Type B pancreatic cell (in vitro differentiated cells): ENCODE measurements at regions not wholly inside any gene's neighbourhood (a gene's known extent, or its start where the extent isn't known, plus 50 kb on each side); places are given as distances from the start of the nearest gene placed in this dataset.

Source experiments
- DNase-seq: peaks from one replicate; pipeline ENCODE4 v3.0.0; 2021; ENCODE audit warnings: mixed read lengths; ENCODE audit not compliant: unreplicated experiment; ENCODE audit errors: extremely low spot score
- H3K27ac Mint-ChIP-seq: 2 replicates; pipeline ENCODE4 v1.8.0; 2021; ENCODE audit warnings: mild to moderate bottlenecking, mixed read lengths
- H3K27me3 Mint-ChIP-seq: 2 replicates; pipeline ENCODE4 v1.8.0; 2021; ENCODE audit warnings: mixed read lengths
- H3K36me3 Mint-ChIP-seq: 2 replicates; pipeline ENCODE4 v1.8.0; 2021; ENCODE audit warnings: mixed read lengths
- H3K4me1 Mint-ChIP-seq: one replicate; pipeline ENCODE4 v1.8.0; 2021; ENCODE audit warnings: mixed read lengths; ENCODE audit not compliant: unreplicated experiment
- H3K4me3 Mint-ChIP-seq: 2 replicates; pipeline ENCODE4 v1.8.0; 2021; ENCODE audit warnings: mild to moderate bottlenecking, mixed read lengths
- H3K9me3 Mint-ChIP-seq: 2 replicates; pipeline ENCODE4 v1.8.0; 2021; ENCODE audit warnings: mixed read lengths
- TF ChIP-seq, protein P1 (sequence below): fragments of 200-600 bp; sonication (generic); conservative IDR thresholded peaks from 2 replicates; pipeline ENCODE4 v1.5.0; 2021; ENCODE audit warnings: antibody characterized with exemption, mild to moderate bottlenecking

DNA sequence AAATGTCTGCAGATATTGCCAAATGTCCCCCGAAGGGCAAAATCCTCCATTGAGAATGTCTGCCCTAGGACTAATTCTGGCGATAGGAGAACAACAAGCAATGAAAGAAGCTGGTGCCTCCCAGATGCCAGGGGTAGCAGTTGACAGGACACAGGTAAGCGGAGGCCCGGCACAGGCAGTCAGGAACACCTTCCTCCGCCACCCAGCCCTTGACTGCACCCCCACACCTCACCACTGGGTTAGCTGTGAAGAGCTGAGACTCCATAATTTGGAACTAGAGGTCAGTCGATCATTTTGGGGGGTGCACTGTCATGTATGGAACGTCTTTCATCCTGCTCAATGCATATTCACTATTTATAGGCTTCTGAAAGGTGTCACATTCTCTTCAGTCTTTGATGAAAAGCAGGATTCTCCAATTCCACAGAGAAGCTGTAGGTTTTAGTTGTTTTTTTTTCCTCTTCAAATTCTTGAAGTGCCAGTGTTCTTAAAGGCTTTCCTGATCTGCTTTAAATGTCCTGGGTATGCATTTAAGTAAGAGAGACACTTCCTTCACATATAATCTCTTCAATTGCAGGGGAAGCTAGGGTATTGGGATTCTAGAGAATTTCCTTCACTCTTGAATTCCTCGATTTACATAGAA, 111.6 kb upstream of the ZFP42 start:
- H3K27me3 Mint-ChIP-seq = no peaks in the 10 kb centered on the region
- TF ChIP-seq, protein P1, sequence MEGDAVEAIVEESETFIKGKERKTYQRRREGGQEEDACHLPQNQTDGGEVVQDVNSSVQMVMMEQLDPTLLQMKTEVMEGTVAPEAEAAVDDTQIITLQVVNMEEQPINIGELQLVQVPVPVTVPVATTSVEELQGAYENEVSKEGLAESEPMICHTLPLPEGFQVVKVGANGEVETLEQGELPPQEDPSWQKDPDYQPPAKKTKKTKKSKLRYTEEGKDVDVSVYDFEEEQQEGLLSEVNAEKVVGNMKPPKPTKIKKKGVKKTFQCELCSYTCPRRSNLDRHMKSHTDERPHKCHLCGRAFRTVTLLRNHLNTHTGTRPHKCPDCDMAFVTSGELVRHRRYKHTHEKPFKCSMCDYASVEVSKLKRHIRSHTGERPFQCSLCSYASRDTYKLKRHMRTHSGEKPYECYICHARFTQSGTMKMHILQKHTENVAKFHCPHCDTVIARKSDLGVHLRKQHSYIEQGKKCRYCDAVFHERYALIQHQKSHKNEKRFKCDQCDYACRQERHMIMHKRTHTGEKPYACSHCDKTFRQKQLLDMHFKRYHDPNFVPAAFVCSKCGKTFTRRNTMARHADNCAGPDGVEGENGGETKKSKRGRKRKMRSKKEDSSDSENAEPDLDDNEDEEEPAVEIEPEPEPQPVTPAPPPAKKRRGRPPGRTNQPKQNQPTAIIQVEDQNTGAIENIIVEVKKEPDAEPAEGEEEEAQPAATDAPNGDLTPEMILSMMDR = no peak
- peaks cover 5% of the 10 kb centered on the region for H3K4me1 Mint-ChIP-seq
- no peak overlapping the region for H3K27ac Mint-ChIP-seq
- no peak for DNase-seq
- no peaks in the 10 kb centered on the region for H3K9me3 Mint-ChIP-seq
- no peak overlapping the region for H3K4me3 Mint-ChIP-seq
- no peaks in the 10 kb centered on the region for H3K36me3 Mint-ChIP-seq

DNA sequence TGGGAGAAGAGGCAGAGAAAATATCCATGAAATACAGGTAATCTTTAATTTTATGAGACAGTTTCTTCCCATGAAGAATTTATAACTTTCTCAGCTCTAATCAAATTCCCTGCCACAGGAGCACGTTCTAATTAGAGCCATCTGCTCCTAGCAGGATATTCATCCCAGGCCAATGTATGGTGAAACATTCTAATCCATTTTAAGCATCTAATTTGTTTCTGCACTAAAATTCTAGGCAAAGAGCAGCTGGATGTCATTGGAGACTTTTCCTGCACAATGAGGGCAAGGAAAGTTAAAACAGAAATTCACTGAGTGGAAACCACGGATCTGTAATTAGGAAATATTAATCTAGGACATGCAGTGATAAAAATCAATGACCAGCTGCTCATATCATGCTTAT, 107.7 kb upstream of the ZFP42 start:
- Mint-ChIP-seq H3K4me1 (peaks cover 5% of the 10 kb centered on the region), H3K9me3 (no peaks in the 10 kb centered on the region), H3K4me3 (no peak overlapping the region), H3K27ac (no peak overlapping the region), H3K36me3 (no peaks in the 10 kb centered on the region), H3K27me3 (no peaks in the 10 kb centered on the region)
- DNase-seq = no peak
- TF ChIP-seq, protein P1 = no peak

DNA sequence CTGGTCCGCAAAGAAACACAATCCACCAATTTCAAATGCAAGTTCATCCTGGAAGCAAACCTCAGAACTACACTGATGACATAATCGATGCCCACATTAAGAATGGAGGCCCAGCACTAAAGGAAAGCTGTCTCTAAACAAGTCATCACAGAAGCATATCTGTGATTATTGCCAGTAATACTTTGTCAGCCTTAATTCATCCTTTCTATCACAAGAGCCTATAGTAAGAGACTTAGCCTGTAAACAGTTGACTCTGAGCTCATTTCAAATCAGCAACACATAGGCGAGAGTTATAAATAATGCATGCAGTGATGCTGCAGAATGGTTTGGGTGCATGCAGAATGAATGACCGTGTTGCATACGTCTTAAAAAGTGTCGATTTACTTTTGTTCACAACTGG, 105.9 kb upstream of the ZFP42 start:
- no peak for DNase-seq
- H3K27ac Mint-ChIP-seq = no peak overlapping the region
- H3K9me3 Mint-ChIP-seq = no peaks in the 10 kb centered on the region
- TF ChIP-seq, protein P1 = no peak
- peaks cover 5% of the 10 kb centered on the region for H3K4me1 Mint-ChIP-seq
- no peak overlapping the region for H3K4me3 Mint-ChIP-seq
- no peaks in the 10 kb centered on the region for H3K36me3 Mint-ChIP-seq
- H3K27me3 Mint-ChIP-seq = no peaks in the 10 kb centered on the region

DNA sequence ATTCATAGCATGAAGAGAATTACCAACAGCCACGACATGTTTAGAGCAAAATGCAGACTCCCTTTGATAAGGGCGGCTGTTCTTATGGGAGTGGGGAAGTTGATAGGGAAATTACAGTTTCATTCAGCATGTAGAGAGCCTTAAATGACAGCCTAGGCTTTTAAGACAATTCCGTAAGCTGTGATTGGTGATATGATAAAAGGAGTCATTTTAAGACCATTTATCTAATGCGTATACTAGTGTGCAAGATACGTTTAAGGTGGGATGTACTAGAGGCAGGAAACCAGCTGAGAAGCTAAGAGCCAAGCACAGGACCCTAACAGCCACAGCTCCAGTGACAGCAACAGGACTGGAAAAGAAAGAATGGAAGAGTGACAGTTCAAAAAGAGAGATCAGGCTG, 102.2 kb upstream of the ZFP42 start:
- Mint-ChIP-seq H3K36me3 (no peaks in the 10 kb centered on the region), H3K4me1 (no peaks in the 10 kb centered on the region), H3K27me3 (no peaks in the 10 kb centered on the region), H3K9me3 (no peaks in the 10 kb centered on the region), H3K27ac (no peak overlapping the region), H3K4me3 (no peak overlapping the region)
- DNase-seq = no peak
- TF ChIP-seq, protein P1 = no peak

DNA sequence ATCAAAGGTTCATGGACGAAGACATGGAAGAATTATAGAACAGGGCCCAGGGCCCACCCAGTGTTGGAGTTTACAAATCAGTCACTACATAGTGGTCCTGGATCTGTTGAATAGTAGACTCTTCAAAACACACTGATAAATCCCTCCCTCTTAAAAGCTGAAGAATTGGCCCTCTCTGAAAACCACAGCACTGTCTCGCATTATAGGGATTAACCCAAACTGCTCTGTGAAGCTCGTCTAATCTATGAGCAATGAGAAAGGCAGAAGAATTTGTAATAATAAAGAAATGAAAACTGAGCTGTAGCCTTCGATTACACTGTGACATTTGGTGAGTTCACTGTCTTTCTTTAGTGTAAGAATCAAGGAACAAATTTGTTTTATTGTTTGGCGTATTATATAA, 92.5 kb upstream of the ZFP42 start:
- peaks cover 6% of the 10 kb centered on the region for H3K9me3 Mint-ChIP-seq
- no peak overlapping the region for H3K27ac Mint-ChIP-seq
- H3K4me3 Mint-ChIP-seq = no peak overlapping the region
- DNase-seq = no peak
- H3K4me1 Mint-ChIP-seq = no peaks in the 10 kb centered on the region
- no peaks in the 10 kb centered on the region for H3K36me3 Mint-ChIP-seq
- H3K27me3 Mint-ChIP-seq = no peaks in the 10 kb centered on the region
- TF ChIP-seq, protein P1 = no peak

DNA sequence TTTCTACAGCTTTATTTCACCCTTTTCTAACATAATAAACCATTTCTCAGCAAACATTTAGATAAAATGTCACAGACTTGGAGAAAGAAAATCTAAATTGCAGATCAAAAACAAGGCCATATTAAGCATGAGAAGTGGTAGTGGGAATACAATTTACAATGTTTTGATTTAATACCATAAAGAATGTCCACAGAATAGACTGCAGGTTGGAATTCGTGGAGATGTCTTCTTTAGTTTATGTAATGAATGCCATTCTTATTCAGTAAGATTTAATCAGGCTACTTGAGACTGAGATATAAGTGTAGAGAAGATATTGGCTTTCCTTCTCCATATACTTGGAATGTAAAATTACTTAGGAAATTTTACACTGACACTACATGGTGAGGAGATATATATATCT, 91.9 kb upstream of the ZFP42 start:
- H3K9me3 Mint-ChIP-seq = peaks cover 6% of the 10 kb centered on the region
- no peaks in the 10 kb centered on the region for H3K36me3 Mint-ChIP-seq
- no peaks in the 10 kb centered on the region for H3K4me1 Mint-ChIP-seq
- H3K27ac Mint-ChIP-seq = no peak overlapping the region
- TF ChIP-seq, protein P1 = no peak
- no peaks in the 10 kb centered on the region for H3K27me3 Mint-ChIP-seq
- no peak overlapping the region for H3K4me3 Mint-ChIP-seq
- DNase-seq = no peak
